ENCODE measurements at regions not wholly inside any gene's neighbourhood (a gene's known extent, or its start where the extent isn't known, plus 50 kb on each side); places are given as distances from the start of the nearest gene placed in this dataset.

DNA sequence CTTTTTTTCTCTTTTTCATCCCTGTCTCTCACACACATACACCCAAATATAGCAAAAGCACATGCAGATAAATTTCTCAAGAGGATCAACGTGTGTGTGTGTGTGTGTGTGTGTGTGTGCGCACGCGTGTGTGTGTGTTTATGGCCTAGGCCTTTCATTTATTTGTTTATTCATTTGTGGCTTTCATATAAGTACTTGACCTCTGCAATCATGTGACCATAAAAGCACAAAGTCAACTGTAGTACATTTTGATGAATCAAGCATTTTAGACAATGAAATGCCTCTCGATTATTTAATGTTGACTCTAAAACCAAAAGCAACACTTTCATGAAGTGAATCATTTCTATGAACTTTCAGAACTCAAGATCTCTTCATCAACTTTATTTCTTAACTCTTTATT, 194.1 kb upstream of the ADGRL2 start:
- no peak for DNase-seq (ENCODE audit: low read depth)
- H3K4me3 ChIP-seq (ENCODE audit: low read depth, low read length) = no peak overlapping the region
- TF ChIP-seq CTCF (conservative IDR thresholded peaks at IDR 0.05; ENCODE audit: low read depth, low read length) = no peak

- no peak overlapping the region for H3K4me3 ChIP-seq (ENCODE audit: low read depth, low read length)
- no peak for DNase-seq (ENCODE audit: low read depth)
- TF ChIP-seq CTCF (conservative IDR thresholded peaks at IDR 0.05; ENCODE audit: low read depth, low read length) = no peak
Observed at GRCh38 chr1:81605023-81605422, 195.7 kb upstream of the ADGRL2 start.

DNA sequence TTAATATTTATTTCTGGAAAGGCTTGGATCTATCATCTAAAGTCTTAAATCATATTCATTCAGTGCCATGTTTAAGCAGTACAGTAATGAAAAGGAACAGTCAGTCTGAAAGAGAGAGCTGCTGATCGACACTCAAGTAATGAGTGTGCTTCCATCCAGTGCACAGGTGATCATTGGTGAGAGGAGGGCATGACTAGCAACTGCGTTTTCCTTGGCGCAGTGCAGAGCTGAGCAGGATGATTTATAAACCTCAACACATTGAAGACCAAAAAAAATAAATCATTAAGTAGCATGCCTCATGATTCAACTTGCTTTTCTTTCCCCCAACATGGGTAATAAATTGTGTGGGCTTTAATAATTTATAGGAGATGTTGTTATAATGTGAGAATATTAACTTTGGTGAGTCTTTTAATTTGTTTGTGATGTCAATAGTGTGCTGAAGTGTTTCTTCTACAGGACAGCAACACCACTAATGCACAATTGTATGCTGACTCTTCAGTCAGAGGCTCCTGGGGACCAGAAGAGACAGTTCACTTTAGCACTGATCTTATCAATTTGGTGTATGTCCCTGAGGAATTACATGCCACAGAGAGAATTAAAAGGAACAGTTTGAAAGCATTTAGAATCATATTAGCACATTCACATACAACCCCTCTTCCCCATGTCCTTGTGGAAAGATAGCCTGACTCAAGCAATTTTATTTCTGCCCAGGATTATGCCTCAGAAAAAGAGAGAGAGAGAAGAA, 199.7 kb upstream of the ADGRL2 start:
- no peak for TF ChIP-seq CTCF (conservative IDR thresholded peaks at IDR 0.05; ENCODE audit: low read depth, low read length)
- DNase-seq (ENCODE audit: low read depth) = no peak
- H3K4me3 ChIP-seq (ENCODE audit: low read depth, low read length) = no peak overlapping the region

DNA sequence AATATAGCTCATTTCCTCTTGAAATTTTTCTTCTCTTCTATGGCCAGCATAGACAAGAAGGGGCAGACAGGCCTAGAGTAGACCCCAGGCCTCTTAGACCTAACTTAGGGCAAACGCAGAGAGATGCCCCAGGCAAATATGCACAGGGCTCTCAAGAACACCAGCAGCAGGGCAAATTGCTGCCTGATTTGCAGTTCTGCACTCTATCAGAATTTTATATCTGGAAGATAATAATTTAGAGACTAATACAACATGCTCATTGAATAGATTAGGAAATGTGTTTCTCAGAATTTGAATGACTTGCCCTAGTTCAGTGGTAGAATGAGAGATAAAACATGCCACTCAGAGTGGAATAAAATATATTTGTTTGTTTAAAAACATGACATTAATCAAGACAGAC, 200.4 kb upstream of the ADGRL2 start:
- DNase-seq (ENCODE audit: low read depth) = no peak
- H3K4me3 ChIP-seq (ENCODE audit: low read depth, low read length) = no peak overlapping the region
- TF ChIP-seq CTCF (conservative IDR thresholded peaks at IDR 0.05; ENCODE audit: low read depth, low read length) = no peak

GRCh38 chr1:81598623-81599022, 202.1 kb upstream of the ADGRL2 start:
- no peak for TF ChIP-seq CTCF (conservative IDR thresholded peaks at IDR 0.05; ENCODE audit: low read depth, low read length)
- no peak overlapping the region for H3K4me3 ChIP-seq (ENCODE audit: low read depth, low read length)
- DNase-seq (ENCODE audit: low read depth) = no peak

GRCh38 chr1:81597720-81598426, 202.9 kb upstream of the ADGRL2 start:
- DNase-seq (ENCODE audit: low read depth) = no peak
- H3K4me3 ChIP-seq (ENCODE audit: low read depth, low read length) = no peak overlapping the region
- TF ChIP-seq CTCF (conservative IDR thresholded peaks at IDR 0.05; ENCODE audit: low read depth, low read length) = no peak

GRCh38 chr1:81596341-81596740, 204.4 kb upstream of the ADGRL2 start:
- no peak overlapping the region for H3K4me3 ChIP-seq (ENCODE audit: low read depth, low read length)
- TF ChIP-seq CTCF (conservative IDR thresholded peaks at IDR 0.05; ENCODE audit: low read depth, low read length) = no peak
- no peak for DNase-seq (ENCODE audit: low read depth)

Data from epithelial cell of proximal tubule (primary cell).